ENCODE measurements at regions not wholly inside any gene's neighbourhood (a gene's known extent, or its start where the extent isn't known, plus 50 kb on each side); places are given as distances from the start of the nearest gene placed in this dataset.

GRCh38 chr2:16948710-16949109 is 283.1 kb upstream of the CYRIA start:
- Histone ChIP-seq H3K9ac (ENCODE audit: low read length) (0 out of 2 replicates have a peak overlapping the region, but pooled peaks have one; percentile 16), H3K27me3 (ENCODE audit: low read length) (no peaks in the 10 kb centered on the region), H3K9me2 (replicated peaks; ENCODE audit: insufficient read depth, low read length) (no peaks in the 10 kb centered on the region), H3K9me3 (ENCODE audit: insufficient read depth, low read length) (no peaks in the 10 kb centered on the region), H3K36me3 (ENCODE audit: low read length) (no peaks in the 10 kb centered on the region), H3K4me2 (ENCODE audit: low read depth, low read length, poor library complexity, severe bottlenecking) (peak overlapping the region; percentile 41), H3K27ac (ENCODE audit: low read depth, low read length) (peak overlapping the region; percentile 85), H4K20me1 (ENCODE audit: low read depth, low read length) (no peaks in the 10 kb centered on the region), H3K79me2 (ENCODE audit: insufficient read depth, low read length) (no peaks in the 10 kb centered on the region), H3K4me3 (ENCODE audit: insufficient read depth, low read length, poor library complexity, severe bottlenecking) (peak overlapping the region; percentile 3), H3F3A (ENCODE audit: insufficient read depth) (peaks cover 6% of the 10 kb centered on the region; the same call in 1 of the 2 replicates), H2AFZ (ENCODE audit: low read depth, low read length, severe bottlenecking) (no peak overlapping the region)
- TF ChIP-seq CTCF (IDR thresholded peaks at IDR 0.05; ENCODE audit: insufficient read depth, low read length, poor library complexity, severe bottlenecking) = no peak
- TF ChIP-seq EZH2phosphoT487 (conservative IDR thresholded peaks at IDR 0.05; ENCODE audit: low read length) = no peak

GRCh38 chr2:16948053-16948452 is 282.4 kb upstream of the CYRIA start:
- Histone ChIP-seq H3K4me3 (ENCODE audit: insufficient read depth, low read length, poor library complexity, severe bottlenecking) (peak overlapping the region; percentile 3), H3K79me2 (ENCODE audit: insufficient read depth, low read length) (no peaks in the 10 kb centered on the region), H3F3A (ENCODE audit: insufficient read depth) (peaks cover 6% of the 10 kb centered on the region; the same call in 1 of the 2 replicates), H3K9me3 (ENCODE audit: insufficient read depth, low read length) (no peaks in the 10 kb centered on the region), H3K9ac (ENCODE audit: low read length) (0 out of 2 replicates have a peak overlapping the region, but pooled peaks have one; percentile 16), H3K36me3 (ENCODE audit: low read length) (no peaks in the 10 kb centered on the region), H3K4me2 (ENCODE audit: low read depth, low read length, poor library complexity, severe bottlenecking) (peak overlapping the region; percentile 43), H2AFZ (ENCODE audit: low read depth, low read length, severe bottlenecking) (no peak overlapping the region), H4K20me1 (ENCODE audit: low read depth, low read length) (no peaks in the 10 kb centered on the region), H3K9me2 (replicated peaks; ENCODE audit: insufficient read depth, low read length) (no peaks in the 10 kb centered on the region), H3K27me3 (ENCODE audit: low read length) (no peaks in the 10 kb centered on the region), H3K27ac (ENCODE audit: low read depth, low read length) (peak overlapping the region; percentile 85)
- TF ChIP-seq CTCF (IDR thresholded peaks at IDR 0.05; ENCODE audit: insufficient read depth, low read length, poor library complexity, severe bottlenecking) = no peak

- Histone ChIP-seq H3K4me2 (ENCODE audit: low read depth, low read length, poor library complexity, severe bottlenecking) (no peak overlapping the region), H3K9ac (ENCODE audit: low read length) (no peak overlapping the region), H3F3A (ENCODE audit: insufficient read depth) (peaks cover 3% of the 10 kb centered on the region; the same call in 1 of the 2 replicates), H3K4me3 (ENCODE audit: insufficient read depth, low read length, poor library complexity, severe bottlenecking) (no peak overlapping the region), H3K9me3 (ENCODE audit: insufficient read depth, low read length) (no peaks in the 10 kb centered on the region), H3K9me2 (replicated peaks; ENCODE audit: insufficient read depth, low read length) (no peaks in the 10 kb centered on the region), H3K36me3 (ENCODE audit: low read length) (no peaks in the 10 kb centered on the region), H3K27ac (ENCODE audit: low read depth, low read length) (no peak overlapping the region), H3K79me2 (ENCODE audit: insufficient read depth, low read length) (no peaks in the 10 kb centered on the region), H4K20me1 (ENCODE audit: low read depth, low read length) (no peaks in the 10 kb centered on the region), H2AFZ (ENCODE audit: low read depth, low read length, severe bottlenecking) (no peak overlapping the region), H3K27me3 (ENCODE audit: low read length) (no peaks in the 10 kb centered on the region)
- TF ChIP-seq EZH2phosphoT487 (conservative IDR thresholded peaks at IDR 0.05; ENCODE audit: low read length) = no peak
- no peak for TF ChIP-seq CTCF (IDR thresholded peaks at IDR 0.05; ENCODE audit: insufficient read depth, low read length, poor library complexity, severe bottlenecking)
Measured at GRCh38 chr2:16943279-16943958, 277.8 kb upstream of the CYRIA start.

Data from SU-DHL-6 (cell line).